ENCODE measurements at regions not wholly inside any gene's neighbourhood (a gene's known extent, or its start where the extent isn't known, plus 50 kb on each side); places are given as distances from the start of the nearest gene placed in this dataset.
A peak's percentile ranks its signal among the peaks of the same experiment; 100 is the strongest.

- peak overlapping the region; percentile 35 for H3K27ac ChIP-seq
- DNase-seq (ENCODE audit: low spot score), result no peak
- 41% methylated on average over 1 of the region's 1 CpG for WGBS (ENCODE audit: low lambda C conversion rate, missing lambda C conversion rate)
These were observed 423.7 kb upstream of the KLF12 start for GRCh38 chr13:74557870-74558269.

GRCh38 chr13:74555651-74556420 is 421.6 kb upstream of the KLF12 start:
- Histone ChIP-seq H3K27ac (no peak overlapping the region), H3K4me3 (no peak overlapping the region), H3K79me2 (no peaks in the 10 kb centered on the region), H2AFZ (no peak overlapping the region), H3K9me2 (replicated peaks; ENCODE audit: insufficient read depth) (no peaks in the 10 kb centered on the region), H3K9me3 (ENCODE audit: low read depth) (no peaks in the 10 kb centered on the region), H3K4me1 (ENCODE audit: insufficient read depth) (no peaks in the 10 kb centered on the region), H3K27me3 (no peaks in the 10 kb centered on the region), H3K36me3 (replicated peaks; ENCODE audit: insufficient read depth, low read depth) (no peaks in the 10 kb centered on the region), H4K20me1 (ENCODE audit: insufficient read depth, poor library complexity, severe bottlenecking) (no peaks in the 10 kb centered on the region), H3K4me2 (no peak overlapping the region)
- TF ChIP-seq EZH2phosphoT487 (IDR thresholded peaks at IDR 0.05; ENCODE audit: low read depth, severe bottlenecking, unreplicated experiment), result no peak
- WGBS (ENCODE audit: low lambda C conversion rate, missing lambda C conversion rate), result 70% methylated on average over 9 of the region's 9 CpGs
- no peak for DNase-seq (ENCODE audit: low spot score)

More at GRCh38 chr13:74557870-74558269, 423.7 kb upstream of the KLF12 start:
- no peak overlapping the region for H3K4me2 ChIP-seq
- no peak overlapping the region for H3K4me3 ChIP-seq
- H4K20me1 ChIP-seq (ENCODE audit: insufficient read depth, poor library complexity, severe bottlenecking), result no peaks in the 10 kb centered on the region
- H3K27me3 ChIP-seq, result no peaks in the 10 kb centered on the region
- TF ChIP-seq EZH2phosphoT487 (IDR thresholded peaks at IDR 0.05; ENCODE audit: low read depth, severe bottlenecking, unreplicated experiment) (no peak), CTCF (IDR thresholded peaks at IDR 0.05; ENCODE audit: poor library complexity) (no peak), EZH2 (IDR thresholded peaks at IDR 0.05; ENCODE audit: borderline replicate concordance) (no peak)
- H3K9me3 ChIP-seq (ENCODE audit: low read depth), result no peaks in the 10 kb centered on the region
- H3K4me1 ChIP-seq (ENCODE audit: insufficient read depth), result no peaks in the 10 kb centered on the region
- H3K36me3 ChIP-seq (replicated peaks; ENCODE audit: insufficient read depth, low read depth), result no peaks in the 10 kb centered on the region
- no peaks in the 10 kb centered on the region for H3K79me2 ChIP-seq
- H3K9me2 ChIP-seq (replicated peaks; ENCODE audit: insufficient read depth), result no peaks in the 10 kb centered on the region
- peak overlapping the region; percentile 49 for H2AFZ ChIP-seq

- TF ChIP-seq CTCF (IDR thresholded peaks at IDR 0.05; ENCODE audit: poor library complexity) (no peak), EZH2 (IDR thresholded peaks at IDR 0.05; ENCODE audit: borderline replicate concordance) (no peak), EZH2phosphoT487 (IDR thresholded peaks at IDR 0.05; ENCODE audit: low read depth, severe bottlenecking, unreplicated experiment) (no peak)
- 82% methylated on average over 3 of the region's 3 CpGs for WGBS (ENCODE audit: low lambda C conversion rate, missing lambda C conversion rate)
- Histone ChIP-seq H3K9me3 (ENCODE audit: low read depth) (no peaks in the 10 kb centered on the region), H3K27me3 (no peaks in the 10 kb centered on the region), H3K4me3 (no peak overlapping the region), H3K27ac (no peak overlapping the region), H3K79me2 (no peaks in the 10 kb centered on the region), H3K9me2 (replicated peaks; ENCODE audit: insufficient read depth) (no peaks in the 10 kb centered on the region), H3K4me2 (no peak overlapping the region), H3K4me1 (ENCODE audit: insufficient read depth) (no peaks in the 10 kb centered on the region), H4K20me1 (ENCODE audit: insufficient read depth, poor library complexity, severe bottlenecking) (no peaks in the 10 kb centered on the region), H3K36me3 (replicated peaks; ENCODE audit: insufficient read depth, low read depth) (no peaks in the 10 kb centered on the region), H2AFZ (no peak overlapping the region)
- DNase-seq (ENCODE audit: low spot score), result no peak
These were observed 421.0 kb upstream of the KLF12 start for GRCh38 chr13:74555276-74555625.

- Histone ChIP-seq H3K4me3 (no peak overlapping the region), H3K9me3 (ENCODE audit: low read depth) (no peaks in the 10 kb centered on the region), H4K20me1 (ENCODE audit: insufficient read depth, poor library complexity, severe bottlenecking) (no peaks in the 10 kb centered on the region), H3K9me2 (replicated peaks; ENCODE audit: insufficient read depth) (no peaks in the 10 kb centered on the region), H3K27ac (no peak overlapping the region), H3K4me2 (no peak overlapping the region), H3K4me1 (ENCODE audit: insufficient read depth) (no peaks in the 10 kb centered on the region), H3K79me2 (no peaks in the 10 kb centered on the region), H2AFZ (no peak overlapping the region), H3K36me3 (replicated peaks; ENCODE audit: insufficient read depth, low read depth) (no peaks in the 10 kb centered on the region), H3K27me3 (no peaks in the 10 kb centered on the region)
- TF ChIP-seq EZH2phosphoT487 (IDR thresholded peaks at IDR 0.05; ENCODE audit: low read depth, severe bottlenecking, unreplicated experiment), result no peak
- no peak for TF ChIP-seq CTCF (IDR thresholded peaks at IDR 0.05; ENCODE audit: poor library complexity)
- TF ChIP-seq EZH2 (IDR thresholded peaks at IDR 0.05; ENCODE audit: borderline replicate concordance), result no peak
- DNase-seq (ENCODE audit: low spot score), result no peak
- WGBS (ENCODE audit: low lambda C conversion rate, missing lambda C conversion rate), result 94% methylated on average over 8 of the region's 8 CpGs
These were observed 420.5 kb upstream of the KLF12 start for GRCh38 chr13:74554569-74555275.
